Esophagus mucosa (tissue), 1 donor: ENCODE measurements at regions not wholly inside any gene's neighbourhood (a gene's known extent, or its start where the extent isn't known, plus 50 kb on each side); places are given as distances from the start of the nearest gene placed in this dataset.

ENCODE experiments used
- ATAC-seq: fragments of 200-7000 bp; cut with Tn5 transposase; one replicate; pipeline ENCODE4 v1.9.1; 2020
- donor health status: DM: yes; HTN: yes; CAD: no.

DNA sequence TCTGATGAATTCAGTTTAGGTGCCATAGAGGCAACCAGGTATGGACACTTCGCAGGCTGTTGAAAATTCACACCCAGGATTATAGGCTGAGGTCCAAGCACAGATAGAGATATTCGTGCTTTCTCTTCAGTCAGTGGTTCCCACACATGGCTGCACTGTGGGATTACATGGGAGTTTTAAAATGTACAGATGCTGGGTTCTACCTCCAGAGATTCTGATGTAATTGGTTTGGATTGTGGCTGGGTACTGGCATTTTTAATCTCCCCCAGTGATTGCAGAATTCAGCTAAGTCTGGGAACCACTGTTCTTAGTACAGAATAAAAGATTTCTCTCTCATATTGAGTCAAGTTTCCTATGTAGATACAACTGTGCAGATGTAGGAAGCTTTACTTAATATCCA, 91.6 kb downstream of the FOXB1 start:
- no peak for ATAC-seq

DNA sequence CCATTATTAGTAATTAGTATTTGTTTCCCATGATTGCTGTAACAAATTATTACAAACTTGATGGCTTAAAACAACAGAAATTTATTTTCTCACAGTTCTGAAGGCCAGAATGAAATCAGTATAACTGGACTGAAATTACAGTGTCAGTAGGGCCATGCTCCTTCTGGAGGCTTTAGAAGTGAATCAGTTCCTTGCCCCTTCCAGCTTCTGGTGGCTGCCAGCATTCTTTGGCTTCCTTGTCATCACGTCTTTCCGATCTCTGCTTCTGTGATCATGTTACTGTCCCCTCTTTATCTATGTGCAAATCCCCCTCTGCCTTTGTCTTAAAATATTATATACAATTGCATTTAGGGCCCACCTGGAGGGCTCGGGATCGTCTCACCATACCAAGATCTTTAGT, 92.0 kb downstream of the FOXB1 start:
- no peak for ATAC-seq

GRCh38 chr15:60101416-60101815, 97.3 kb downstream of the FOXB1 start:
- ATAC-seq: no peak

- ATAC-seq: no peak
Observed at GRCh38 chr15:60102748-60103147, 98.6 kb downstream of the FOXB1 start.

GRCh38 chr15:60110909-60111308, 106.8 kb downstream of the FOXB1 start:
- ATAC-seq: no peak

DNA sequence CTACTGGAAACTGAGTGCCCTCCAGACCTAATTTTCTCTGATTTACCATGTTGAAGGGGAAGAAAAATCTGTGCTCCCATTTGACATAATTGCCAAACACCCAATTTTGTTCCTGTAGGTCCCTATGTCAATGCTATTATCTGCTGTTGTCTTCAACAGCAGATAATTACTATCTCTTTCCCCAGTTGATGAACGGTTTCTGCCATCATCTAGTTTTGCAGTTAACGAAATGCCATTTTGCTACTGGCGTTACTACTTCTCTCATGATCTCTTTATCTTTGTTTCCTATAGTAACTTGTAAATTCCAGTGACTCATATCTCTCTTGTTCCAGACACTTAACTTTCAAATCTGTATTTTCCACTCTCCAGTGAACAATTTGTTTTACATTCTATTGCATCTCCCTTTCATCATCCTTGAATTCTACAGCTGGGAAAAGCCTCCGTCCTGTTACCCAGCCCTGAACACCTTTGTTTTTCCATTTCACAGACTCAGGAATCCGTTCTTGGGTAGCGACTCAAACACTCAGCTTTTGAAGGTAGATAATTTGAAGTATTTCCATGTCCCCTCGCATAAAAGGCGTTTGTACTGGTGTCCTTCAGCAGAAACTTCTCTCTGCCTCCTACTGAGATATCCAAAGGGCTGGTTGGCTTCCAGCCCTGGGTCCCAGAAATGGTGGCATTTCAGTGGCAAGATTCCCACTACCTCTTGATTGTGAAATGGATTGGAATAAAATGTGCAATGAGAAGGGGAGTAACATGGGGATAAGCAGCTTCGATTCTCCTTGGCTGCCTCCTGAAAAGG, 111.7 kb downstream of the FOXB1 start:
- ATAC-seq: no peak

- no peak for ATAC-seq
Observed at GRCh38 chr15:60116456-60117089, 112.5 kb downstream of the FOXB1 start.

DNA sequence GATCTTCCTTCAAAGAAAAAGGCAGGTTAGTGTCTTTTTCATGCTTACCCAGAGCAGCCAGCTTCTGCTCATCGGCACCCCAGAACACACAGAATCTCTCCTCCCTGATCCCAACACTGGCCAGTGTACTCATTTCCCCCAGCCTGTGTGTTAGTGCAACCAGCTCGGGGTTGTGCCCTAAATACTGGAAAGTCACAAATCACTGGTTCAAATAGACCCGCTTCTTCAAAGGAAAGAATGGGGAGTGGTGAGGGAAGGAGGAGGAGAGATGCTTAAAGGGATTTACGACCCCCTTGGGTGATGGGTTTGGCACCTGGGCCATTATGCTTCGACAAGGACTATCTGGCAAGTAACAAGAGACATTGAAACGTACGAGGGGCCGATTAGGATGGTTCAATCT, 114.0 kb downstream of the FOXB1 start:
- no peak for ATAC-seq

DNA sequence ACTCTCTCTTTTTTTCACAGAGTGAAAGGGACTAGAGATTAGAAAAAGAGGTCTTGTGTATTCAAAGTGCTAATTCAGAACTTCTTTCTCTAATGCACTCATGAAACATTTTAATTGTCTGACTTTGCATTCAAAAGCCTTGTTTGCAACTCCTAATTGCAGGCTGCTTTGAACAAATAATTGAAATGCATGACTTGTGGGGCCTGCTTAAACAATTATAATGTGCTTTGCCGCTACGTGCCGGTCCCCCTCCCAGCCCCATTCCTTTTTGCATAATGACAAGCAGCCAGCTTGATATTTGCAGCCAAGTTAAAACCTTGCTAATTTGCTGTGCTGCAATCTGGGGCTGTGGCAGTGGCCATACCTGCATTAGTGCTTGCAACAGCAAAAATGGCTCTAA, 114.5 kb downstream of the FOXB1 start:
- ATAC-seq: no peak

GRCh38 chr15:60119101-60119500, 115.0 kb downstream of the FOXB1 start:
- no peak for ATAC-seq

DNA sequence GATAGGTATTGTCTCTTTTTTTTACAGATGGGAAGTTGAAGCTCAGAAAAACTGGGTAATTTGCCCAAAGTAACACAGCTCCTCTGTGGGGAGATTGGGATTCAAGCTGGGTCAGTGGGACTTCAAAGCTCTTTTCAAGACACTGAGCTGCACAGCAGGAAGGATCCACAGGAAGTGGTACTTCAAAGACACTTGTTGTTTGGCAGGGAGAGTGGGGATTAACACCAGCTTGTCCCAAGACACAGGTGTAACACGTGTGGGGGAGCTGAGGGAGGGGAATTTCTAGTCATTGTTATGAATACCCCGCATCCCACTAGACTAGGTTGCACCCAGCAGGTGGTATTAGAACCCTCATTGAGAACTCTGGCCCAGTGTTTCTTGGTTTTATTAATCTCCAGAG, 116.0 kb downstream of the FOXB1 start:
- ATAC-seq: no peak

- ATAC-seq: no peak
Observed at GRCh38 chr15:60121845-60122244, 117.7 kb downstream of the FOXB1 start.

DNA sequence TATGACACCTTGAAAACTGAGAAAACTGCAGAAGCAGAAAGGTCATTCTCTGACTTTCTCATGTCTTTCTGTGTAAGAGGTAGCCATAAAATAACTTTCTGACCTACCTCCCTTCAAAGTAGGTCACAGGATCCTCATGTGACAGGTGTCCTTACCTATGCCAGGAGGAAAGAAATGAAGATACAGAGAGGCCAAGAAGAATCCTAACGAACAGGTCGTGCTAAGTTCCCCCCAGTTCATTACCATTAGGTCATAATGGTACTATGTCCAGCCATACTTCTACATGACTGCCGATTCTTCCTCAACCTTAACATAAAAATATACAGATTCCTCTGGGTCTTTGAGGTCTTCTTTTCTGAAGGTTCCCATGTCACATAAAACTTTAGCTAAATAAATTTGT, 118.6 kb downstream of the FOXB1 start:
- no peak for ATAC-seq

- no peak for ATAC-seq
Observed at GRCh38 chr15:60124460-60125070, 120.5 kb downstream of the FOXB1 start.

- ATAC-seq: no peak
Observed at GRCh38 chr15:60125334-60125733, 121.2 kb downstream of the FOXB1 start.

DNA sequence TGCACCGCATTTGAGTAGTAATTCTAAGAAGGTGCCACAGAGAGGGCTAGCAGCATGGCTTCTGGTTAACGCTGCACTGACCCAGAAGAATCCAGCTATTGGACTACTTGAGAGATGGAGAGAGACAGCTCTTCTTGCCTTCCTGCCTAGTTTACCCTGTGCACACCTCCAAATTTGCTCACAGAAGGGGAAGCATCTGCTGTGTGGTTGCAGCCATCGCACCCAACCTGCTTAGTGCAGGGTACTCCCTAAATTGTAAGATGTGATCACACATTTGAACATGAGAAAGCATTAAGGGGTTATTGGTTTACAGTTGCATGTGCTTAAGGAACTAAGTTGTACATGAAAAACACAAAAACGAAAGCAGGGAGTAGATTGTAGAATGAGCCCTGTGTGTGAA, 122.1 kb downstream of the FOXB1 start:
- ATAC-seq: no peak

DNA sequence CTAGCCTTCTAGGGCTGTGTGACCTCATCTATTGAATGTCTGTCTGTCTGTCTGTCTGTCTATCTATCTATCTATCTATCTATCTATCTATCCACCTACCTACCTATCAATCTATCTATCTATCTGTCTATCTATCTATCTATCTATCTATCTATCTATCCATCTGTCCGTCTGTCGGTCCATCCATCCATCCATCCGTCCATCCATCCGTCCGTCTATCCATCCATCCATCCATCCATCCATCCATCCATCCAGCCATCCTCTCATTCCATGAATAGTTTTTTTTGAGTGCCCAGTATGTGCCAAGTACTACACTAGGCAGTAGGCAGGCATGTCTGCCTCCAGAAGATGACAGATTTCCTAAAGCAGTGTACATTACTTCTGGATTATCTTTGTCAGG, 122.5 kb downstream of the FOXB1 start:
- no peak for ATAC-seq

DNA sequence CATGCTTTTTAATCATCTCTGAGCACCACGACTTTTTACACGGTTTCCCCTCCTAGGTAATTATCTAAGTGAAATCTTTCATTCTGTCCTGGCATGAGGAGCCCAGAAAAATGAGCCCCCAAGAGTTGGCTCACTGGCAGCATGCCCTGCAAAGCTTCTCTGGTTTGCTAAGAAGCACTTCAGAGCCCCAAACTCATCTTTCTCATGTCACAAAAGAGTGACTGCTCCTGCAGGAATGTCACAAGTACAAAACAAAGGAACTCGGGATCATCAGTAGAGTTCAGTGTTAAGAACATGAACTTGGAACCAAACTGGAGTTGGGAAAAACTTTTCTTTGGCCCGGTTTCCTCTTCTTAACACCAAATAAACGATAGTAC, 123.9 kb downstream of the FOXB1 start:
- no peak for ATAC-seq

DNA sequence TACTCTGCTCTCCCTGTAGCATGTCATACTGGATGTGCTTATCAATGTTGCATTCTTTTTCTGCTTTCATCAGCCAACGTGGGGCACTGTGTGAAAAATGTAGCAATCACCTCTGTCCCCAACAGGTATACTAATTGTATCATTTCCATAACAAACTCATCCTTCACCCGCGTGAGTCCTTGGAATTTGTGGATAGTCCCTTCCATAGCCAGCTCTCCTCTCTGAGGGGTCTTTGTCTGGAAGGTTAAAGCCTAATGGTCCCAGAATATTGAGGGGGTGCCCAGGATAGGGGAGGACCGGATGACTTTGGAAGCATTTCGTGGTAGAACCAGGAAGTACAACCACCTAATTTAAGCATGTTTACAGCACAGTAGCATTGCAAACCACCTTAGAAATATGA, 124.6 kb downstream of the FOXB1 start:
- ATAC-seq: no peak

DNA sequence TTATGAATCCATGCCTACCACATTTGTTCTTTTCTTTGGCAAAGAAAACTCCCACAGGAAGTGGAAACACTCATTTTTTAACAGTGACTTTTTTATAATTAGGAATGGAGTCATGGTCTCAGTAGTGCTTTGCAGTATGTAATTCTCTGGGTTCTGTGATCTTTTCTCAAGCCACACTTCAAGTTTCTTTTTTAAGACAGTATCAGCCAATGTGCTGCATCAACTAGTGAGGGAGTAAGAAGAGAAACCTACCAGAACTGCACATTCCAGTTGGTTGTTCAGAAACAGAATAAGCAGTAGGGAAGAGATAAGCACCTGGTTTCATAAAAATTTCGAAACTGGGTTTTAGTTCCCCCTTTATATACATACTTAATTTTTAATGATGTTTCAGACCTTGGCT, 126.3 kb downstream of the FOXB1 start:
- ATAC-seq: no peak

- no peak for ATAC-seq
Observed at GRCh38 chr15:60130821-60131220, 126.7 kb downstream of the FOXB1 start.

DNA sequence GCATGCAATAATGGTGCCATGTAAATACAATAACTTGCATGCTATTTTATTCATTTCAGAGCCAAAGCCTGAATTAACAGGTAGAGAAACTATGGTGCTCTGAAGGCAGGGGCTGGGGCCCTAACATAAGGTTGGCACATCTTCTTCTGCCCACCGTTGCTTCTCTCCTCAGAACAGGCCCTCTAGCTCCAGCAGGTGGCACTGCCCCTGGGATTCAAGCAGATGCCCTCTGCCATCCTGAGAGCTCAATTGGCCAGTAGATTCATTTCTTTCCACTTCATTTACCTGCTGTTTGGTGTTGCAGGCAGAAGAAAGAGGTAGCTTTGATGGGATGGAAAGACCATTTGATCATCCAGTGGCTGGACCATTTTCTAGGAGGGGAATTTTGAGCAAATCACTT, 130.5 kb downstream of the FOXB1 start:
- no peak for ATAC-seq

- no peak for ATAC-seq
Observed at GRCh38 chr15:60135961-60136360, 131.8 kb downstream of the FOXB1 start.

DNA sequence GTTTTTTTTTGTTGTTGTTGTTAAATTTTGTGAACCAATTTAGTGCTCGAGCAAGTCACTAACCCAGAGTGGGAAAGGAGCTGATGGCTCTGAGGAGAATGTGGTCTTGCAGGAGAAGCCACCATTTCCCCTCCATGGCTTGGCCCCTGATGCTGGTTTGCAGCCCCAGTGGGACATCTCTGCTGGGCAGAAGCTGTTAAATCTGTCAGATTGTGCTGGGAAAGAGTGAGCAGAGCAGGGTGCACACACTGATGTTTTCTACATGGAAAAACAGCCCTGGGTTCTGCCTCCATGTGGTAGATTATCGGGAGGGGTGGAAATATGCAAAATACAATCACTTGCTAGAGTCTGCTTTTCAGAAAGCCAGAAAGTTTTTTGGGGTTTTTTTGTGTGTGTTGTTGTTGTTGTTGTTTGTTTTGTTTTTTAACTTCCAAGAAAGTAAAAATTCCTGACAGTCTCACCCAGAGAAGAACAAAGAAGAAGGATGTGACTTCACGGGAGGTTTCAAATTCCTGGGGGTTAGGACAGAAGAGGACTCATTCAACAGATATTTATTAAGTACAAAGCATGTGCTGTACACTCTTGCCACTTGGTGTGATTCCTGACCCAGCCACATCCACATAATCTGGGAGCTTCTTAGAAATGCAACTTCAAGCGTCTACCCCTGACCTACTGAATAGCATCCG, 133.7 kb downstream of the FOXB1 start:
- no peak for ATAC-seq
